HCT116 (cell line): ENCODE measurements at regions not wholly inside any gene's neighbourhood (a gene's known extent, or its start where the extent isn't known, plus 50 kb on each side); places are given as distances from the start of the nearest gene placed in this dataset.
A peak's percentile ranks its signal among the peaks of the same experiment; 100 is the strongest.

Source experiments
- ATAC-seq: fragments of 200-7000 bp; cut with Tn5 transposase; 2 replicates; pipeline ENCODE4 v1.9.1; 2020; ENCODE audit warnings: mild to moderate bottlenecking, moderate library complexity
- BruUV-seq: library from RNA; stranded (reverse); fragments of 400-500 nt; replicated peaks from 2 replicates; lab custom pipeline; 2021; lab: Mats Ljungman, UMichigan
- CTCF ChIA-PET: fragments of 300-600 bp; sonication (Branson Sonifier 250); formaldehyde crosslinking; loops from one replicate; lab custom pipeline; 2021; ENCODE audit warnings: antibody characterized with exemption; lab: Charles Lee
- POLR2A ChIA-PET: fragments of 300-600, 350-600 bp; sonication (Branson Sonifier 250); formaldehyde crosslinking; loops from one replicate; lab custom pipeline; 2021; ENCODE audit warnings: antibody characterized with exemption; lab: Charles Lee
- RAD21 ChIA-PET, 2 experiments: fragments of 300-600 bp; sonication (Branson Sonifier 250); formaldehyde crosslinking; loops; one replicate each; lab custom pipeline; 2023; ENCODE audit warnings: low total read pairs in 2 of 2; ENCODE audit not compliant: uncharacterized antibody in 2 of 2, unreplicated experiment in 2 of 2, low non-redundant PET in 1 of 2; lab: Charles Lee
- DNase-seq: peaks from one replicate; pipeline ENCODE4 v3.0.0-alpha.2; 2010; ENCODE audit warnings: low read depth, low spot score
- H2AFZ ChIP-seq: fragments of 200-600 bp; shearing (Covaris generic), sonication (generic); 2 replicates; pipeline ENCODE4 v1.6.1; 2017; ENCODE audit warnings: low read depth, mixed run types, mixed read lengths, antibody characterized with exemption, low read length; ENCODE audit not compliant: poor library complexity, severe bottlenecking
- H3K27ac ChIP-seq: 2 replicates; pipeline ENCODE4 v1.5.1; 2012; ENCODE audit warnings: low read depth, low read length
- H3K27me3 ChIP-seq: fragments of 200-600 bp; sonication (generic); 2 replicates; pipeline ENCODE4 v1.6.1; 2016; ENCODE audit warnings: mixed run types, low read length, mixed read lengths; ENCODE audit not compliant: insufficient read depth
- H3K36me3 ChIP-seq, 2 experiments: fragments of 200-500 bp in 1 of 2; fragments of 200-600 bp in 1 of 2; sonication (Bioruptor generic) in 1 of 2; sonication (generic) in 1 of 2; 2 replicates each; pipeline versions ENCODE4 v1.5.1 to v1.6.1; 2014 to 2016; ENCODE audit warnings: low read length in 2 of 2, inconsistent platforms in 1 of 2, mixed read lengths in 1 of 2, mixed run types in 1 of 2; ENCODE audit not compliant: insufficient read depth in 2 of 2, control insufficient read depth in 1 of 2
- H3K4me1 ChIP-seq, 2 experiments: fragments of 200-600 bp in 1 of 2; sonication (generic) in 1 of 2; 2 replicates each; pipeline versions ENCODE4 v1.5.1 to v1.6.1; 2012 to 2017; ENCODE audit warnings: low read length in 2 of 2, inconsistent platforms in 1 of 2, mild to moderate bottlenecking in 1 of 2, mixed read lengths in 1 of 2, mixed run types in 1 of 2, moderate library complexity in 1 of 2; ENCODE audit not compliant: insufficient read depth in 2 of 2, control insufficient read depth in 1 of 2
- H3K4me2 ChIP-seq: fragments of 200-600 bp; sonication (generic); 2 replicates; pipeline ENCODE4 v1.6.1; 2017; ENCODE audit warnings: mixed run types, low read length, mixed read lengths
- H3K4me3 ChIP-seq, 2 experiments: fragments of 200-600 bp in 1 of 2; sonication (generic) in 1 of 2; replicated peaks in 1 of 2; 2 replicates each; pipeline ENCODE4 v1.5.1; 2011 to 2016; ENCODE audit warnings: low read length in 2 of 2, control low read depth in 1 of 2, low read depth in 1 of 2, mild to moderate bottlenecking in 1 of 2, mixed read lengths in 1 of 2, mixed run types in 1 of 2
- H3K79me2 ChIP-seq: fragments of 200-600 bp; sonication (generic); 2 replicates; pipeline ENCODE4 v1.6.1; 2017; ENCODE audit warnings: mild to moderate bottlenecking, mixed run types, low read length, moderate library complexity, mixed read lengths; ENCODE audit not compliant: insufficient read depth
- H3K9ac ChIP-seq: fragments of 200-600 bp; sonication (generic); 2 replicates; pipeline ENCODE4 v1.6.1; 2016; ENCODE audit warnings: low read length, mixed read lengths
- H3K9me2 ChIP-seq: fragments of 200-600 bp; sonication (generic), shearing (Covaris generic); 2 replicates; pipeline ENCODE4 v1.6.1; 2017; ENCODE audit warnings: mixed run types, mild to moderate bottlenecking, moderate library complexity; ENCODE audit not compliant: insufficient read depth
- H3K9me3 ChIP-seq, 2 experiments: fragments of 200-500 bp in 1 of 2; fragments of 200-600 bp in 1 of 2; sonication (Bioruptor generic) in 1 of 2; sonication (generic) in 1 of 2; 2 replicates each; pipeline ENCODE4 v1.6.1; 2014 to 2017; ENCODE audit warnings: low read length in 2 of 2, mixed read lengths in 2 of 2, inconsistent platforms in 1 of 2, low read depth in 1 of 2, mild to moderate bottlenecking in 1 of 2, mixed run types in 1 of 2, moderate library complexity in 1 of 2; ENCODE audit not compliant: control insufficient read depth in 1 of 2, insufficient read depth in 1 of 2
- H4K20me1 ChIP-seq: fragments of 200-600 bp; sonication (generic), shearing (Covaris generic); 2 replicates; pipeline ENCODE4 v1.6.1; 2017; ENCODE audit warnings: mixed run types, mild to moderate bottlenecking, moderate library complexity; ENCODE audit not compliant: insufficient read depth
- CTCF ChIP-seq, 3 experiments: fragments of 200-600 bp in 1 of 3; sonication (generic) in 1 of 3; IDR thresholded peaks in 2 of 3; conservative IDR thresholded peaks in 1 of 3; 2 replicates each; pipeline ENCODE4 v1.5.1; 2012 to 2017; ENCODE audit warnings: low read depth in 2 of 3, low read length in 2 of 3, antibody characterized with exemption in 1 of 3, borderline replicate concordance in 1 of 3, control low read depth in 1 of 3, mild to moderate bottlenecking in 1 of 3, mixed read lengths in 1 of 3, mixed run types in 1 of 3, moderate library complexity in 1 of 3; ENCODE audit not compliant: insufficient read depth in 1 of 3
- EZH2phosphoT487 ChIP-seq: fragments of 200-600 bp; IDR thresholded peaks from 2 replicates; pipeline ENCODE4 v1.6.1; 2018; ENCODE audit warnings: antibody characterized with exemption, borderline replicate concordance
- RAD21 ChIP-seq: IDR thresholded peaks from 2 replicates; pipeline ENCODE4 v1.6.1; 2012; ENCODE audit warnings: low read depth, mild to moderate bottlenecking
- REST ChIP-seq: IDR thresholded peaks from 2 replicates; pipeline ENCODE4 v1.6.1; 2012; ENCODE audit warnings: low read depth
- SRF ChIP-seq: IDR thresholded peaks from 2 replicates; pipeline ENCODE4 v1.6.1; 2012; ENCODE audit warnings: low read depth
- TCF7L2 ChIP-seq: IDR thresholded peaks from 2 replicates; pipeline ENCODE4 v1.7.0; 2011; ENCODE audit warnings: borderline replicate concordance, inconsistent platforms; ENCODE audit not compliant: insufficient read depth, insufficient read length; ENCODE audit errors: extremely low read depth
- YY1 ChIP-seq: IDR thresholded peaks from 2 replicates; pipeline ENCODE4 v1.6.1; 2011; ENCODE audit warnings: low read length, low read depth, moderate library complexity, mild to moderate bottlenecking; ENCODE audit not compliant: insufficient replicate concordance; ENCODE audit errors: extremely low read depth
- ZFX ChIP-seq: fragments of 450-650 bp; IDR thresholded peaks from 2 replicates; pipeline ENCODE4 v1.6.1; 2017
- intact Hi-C: fragments of 100-400 bp; cut with micrococcal nuclease; formaldehyde crosslinking; loops from 2 replicates; pipeline ENCODE4 v1.10.0; 2022

GRCh38 chr9:26744191-26744965, 148.2 kb downstream of the CAAP1 start:
- ChIA-PET RAD21 (no interaction called here), POLR2A (no interaction called here), CTCF (no interaction called here)
- H3K9me3 ChIP-seq: no peaks in the 10 kb centered on the region
- no peaks in the 10 kb centered on the region for H4K20me1 ChIP-seq
- no peak overlapping the region for H2AFZ ChIP-seq
- TF ChIP-seq RAD21: peak; percentile 70
- TF ChIP-seq CTCF (IDR thresholded peaks at IDR 0.05 in 2 of 3, conservative IDR thresholded peaks at IDR 0.05 in 1 of 3; ENCODE audit: borderline replicate concordance in 1 of 3, insufficient read depth in 1 of 3, low read depth in 2 of 3, low read length in 2 of 3): peak; percentile 49 to 81 (median 64); a peak in 5 of 6 replicates
- TF ChIP-seq EZH2phosphoT487: no peak
- peak; percentile 16; the same call in 1 of the 2 replicates for TF ChIP-seq SRF
- H3K4me3 ChIP-seq: no peak overlapping the region
- H3K9ac ChIP-seq: no peak overlapping the region
- no peak overlapping the region for H3K27ac ChIP-seq
- H3K4me1 ChIP-seq: peaks cover 4 to 11% of the 10 kb centered on the region in 2 experiments; a peak in 2 of 4 replicates
- no peak overlapping the region for H3K4me2 ChIP-seq
- H3K79me2 ChIP-seq: no peaks in the 10 kb centered on the region
- intact Hi-C loops: loop anchor here (1.0 to 10.0 kb wide), 3 partner anchors 60 to 231 kb away; no protein-coding TSS in a partner anchor
- DNase-seq: peak; percentile 10
- H3K36me3 ChIP-seq: no peaks in the 10 kb centered on the region
- BruUV-seq: no TSS peak
- no peaks in the 10 kb centered on the region for H3K27me3 ChIP-seq
- ATAC-seq: no peak
- no peaks in the 10 kb centered on the region for H3K9me2 ChIP-seq

- ChIA-PET CTCF (no interaction called here), RAD21 (no interaction called here), POLR2A (no interaction called here)
- Histone ChIP-seq H3K4me1 (peaks cover 4 to 11% of the 10 kb centered on the region in 2 experiments; a peak in 2 of 4 replicates), H3K4me2 (no peak overlapping the region), H2AFZ (no peak overlapping the region), H3K79me2 (no peaks in the 10 kb centered on the region), H3K9me2 (no peaks in the 10 kb centered on the region), H3K36me3 (no peaks in the 10 kb centered on the region), H3K27me3 (no peaks in the 10 kb centered on the region), H3K4me3 (no peak overlapping the region), H3K9ac (no peak overlapping the region), H4K20me1 (no peaks in the 10 kb centered on the region), H3K9me3 (no peaks in the 10 kb centered on the region), H3K27ac (no peak overlapping the region)
- DNase-seq (no peak), ATAC-seq (no peak)
- BruUV-seq: no TSS peak
- intact Hi-C loops: loop anchor here (10.0 kb wide), 1 partner anchor 62 kb away; no protein-coding TSS in a partner anchor
- TF ChIP-seq REST: no peak
- no peak for TF ChIP-seq ZFX
- no peak for TF ChIP-seq YY1
- no peak for TF ChIP-seq TCF7L2
These were observed 149.7 kb downstream of the CAAP1 start for GRCh38 chr9:26742828-26743476.
